ENCODE measurements at regions not wholly inside any gene's neighbourhood (a gene's known extent, or its start where the extent isn't known, plus 50 kb on each side); places are given as distances from the start of the nearest gene placed in this dataset.
A peak's percentile ranks its signal among the peaks of the same experiment; 100 is the strongest.
"Not testable (repeated sequence)": the region's sequence is repeated elsewhere in the genome, so short reads cannot be mapped to it uniquely, and the experiment has no call there.

- Histone ChIP-seq H3K27me3 (ENCODE audit: control insufficient read depth in 1 of 2, insufficient read depth in 2 of 2, low read length in 1 of 2) (no peaks in the 10 kb centered on the region), H3K27ac (ENCODE audit: low read depth in 1 of 2, low read length in 2 of 2) (no peak overlapping the region), H3K4me1 (ENCODE audit: control insufficient read depth in 1 of 2, insufficient read depth in 2 of 2, low read length in 2 of 2) (no peaks in the 10 kb centered on the region), H3K9me3 (ENCODE audit: control insufficient read depth, low read length) (peaks cover 4% of the 10 kb centered on the region), H3K36me3 (ENCODE audit: control insufficient read depth in 1 of 2, insufficient read depth in 2 of 2, low read length in 1 of 2) (no peaks in the 10 kb centered on the region), H3K4me3 (ENCODE audit: low read length in 2 of 2) (no peak overlapping the region)
- ATAC-seq (ENCODE audit: low FRiP score): no peak
- 94 to 96% methylated on average over 4 of the region's 4 CpGs for WGBS, 2 donors
- DNase-seq: no peak
- intact Hi-C loops (cut with DNase I): no loop called here
Observed at GRCh38 chr4:91851456-91851855, 452.3 kb upstream of the GRID2 start.

DNA sequence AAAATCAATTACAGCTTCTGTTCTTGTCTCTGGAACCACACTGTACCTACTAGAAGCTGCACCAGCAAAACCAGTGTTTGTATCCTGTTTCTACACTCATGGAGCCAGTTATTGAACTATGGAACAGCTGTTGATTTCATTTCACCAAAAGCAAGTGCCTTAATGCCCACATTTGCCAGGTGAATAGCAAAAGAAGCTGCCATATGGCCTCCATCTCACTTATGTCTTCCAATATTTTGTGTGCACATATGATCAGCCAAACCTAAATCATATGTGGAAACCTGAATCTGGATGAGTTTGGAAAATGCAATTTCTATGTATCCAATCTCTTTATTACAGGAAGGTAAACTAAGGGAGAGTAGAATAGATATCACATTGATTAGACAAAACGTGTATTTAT, 415.8 kb upstream of the GRID2 start:
- H3K36me3 ChIP-seq (ENCODE audit: control insufficient read depth in 1 of 2, insufficient read depth in 2 of 2, low read length in 1 of 2): no peaks in the 10 kb centered on the region
- ATAC-seq (ENCODE audit: low FRiP score): no peak
- H3K4me1 ChIP-seq (ENCODE audit: control insufficient read depth in 1 of 2, insufficient read depth in 2 of 2, low read length in 2 of 2): no peaks in the 10 kb centered on the region

GRCh38 chr4:91891217-91891616, 412.5 kb upstream of the GRID2 start:
- H3K27ac ChIP-seq (ENCODE audit: low read depth in 1 of 2, low read length in 2 of 2); H3K4me3 ChIP-seq (ENCODE audit: low read length in 2 of 2); intact Hi-C loops (cut with DNase I); ATAC-seq (ENCODE audit: low FRiP score); H3K27me3 ChIP-seq (ENCODE audit: control insufficient read depth in 1 of 2, insufficient read depth in 2 of 2, low read length in 1 of 2); H3K4me1 ChIP-seq (ENCODE audit: control insufficient read depth in 1 of 2, insufficient read depth in 2 of 2, low read length in 2 of 2); H3K9me3 ChIP-seq (ENCODE audit: control insufficient read depth, low read length); DNase-seq; H3K36me3 ChIP-seq (ENCODE audit: control insufficient read depth in 1 of 2, insufficient read depth in 2 of 2, low read length in 1 of 2): not testable (repeated sequence)
- WGBS, 2 donors: 96% methylated on average over 5 of the region's 5 CpGs

More for the DNA sequence above, 415.8 kb upstream of the GRID2 start:
- DNase-seq: no peak
- Histone ChIP-seq H3K4me3 (ENCODE audit: low read length in 2 of 2) (no peak overlapping the region), H3K27me3 (ENCODE audit: control insufficient read depth in 1 of 2, insufficient read depth in 2 of 2, low read length in 1 of 2) (no peaks in the 10 kb centered on the region), H3K9me3 (ENCODE audit: control insufficient read depth, low read length) (no peaks in the 10 kb centered on the region), H3K27ac (ENCODE audit: low read depth in 1 of 2, low read length in 2 of 2) (no peak overlapping the region)
- 64 to 68% methylated on average over 1 of the region's 1 CpG for WGBS, 2 donors
- intact Hi-C loops (cut with DNase I): no loop called here

GRCh38 chr4:91894006-91894405, 409.8 kb upstream of the GRID2 start:
- Histone ChIP-seq H3K36me3 (ENCODE audit: control insufficient read depth in 1 of 2, insufficient read depth in 2 of 2, low read length in 1 of 2) (no peaks in the 10 kb centered on the region), H3K27me3 (ENCODE audit: control insufficient read depth in 1 of 2, insufficient read depth in 2 of 2, low read length in 1 of 2) (no peaks in the 10 kb centered on the region), H3K4me3 (ENCODE audit: low read length in 2 of 2) (no peak overlapping the region), H3K27ac (ENCODE audit: low read depth in 1 of 2, low read length in 2 of 2) (no peak overlapping the region), H3K4me1 (ENCODE audit: control insufficient read depth in 1 of 2, insufficient read depth in 2 of 2, low read length in 2 of 2) (no peaks in the 10 kb centered on the region), H3K9me3 (ENCODE audit: control insufficient read depth, low read length) (peaks cover 1% of the 10 kb centered on the region)
- ATAC-seq (ENCODE audit: low FRiP score) (no peak), DNase-seq (no peak)
- intact Hi-C loops (cut with DNase I): no loop called here

- intact Hi-C loops (cut with DNase I): no loop called here
- Histone ChIP-seq H3K27ac (ENCODE audit: low read depth in 1 of 2, low read length in 2 of 2) (no peak overlapping the region), H3K4me1 (ENCODE audit: control insufficient read depth in 1 of 2, insufficient read depth in 2 of 2, low read length in 2 of 2) (no peaks in the 10 kb centered on the region), H3K36me3 (ENCODE audit: control insufficient read depth in 1 of 2, insufficient read depth in 2 of 2, low read length in 1 of 2) (no peaks in the 10 kb centered on the region), H3K4me3 (ENCODE audit: low read length in 2 of 2) (no peak overlapping the region), H3K27me3 (ENCODE audit: control insufficient read depth in 1 of 2, insufficient read depth in 2 of 2, low read length in 1 of 2) (no peaks in the 10 kb centered on the region), H3K9me3 (ENCODE audit: control insufficient read depth, low read length) (no peaks in the 10 kb centered on the region)
- ATAC-seq (ENCODE audit: low FRiP score) (no peak), DNase-seq (no peak)
- WGBS, 2 donors: 59 to 62% methylated on average over 1 of the region's 1 CpG
Observed at GRCh38 chr4:91904556-91904955, 399.2 kb upstream of the GRID2 start.

DNA sequence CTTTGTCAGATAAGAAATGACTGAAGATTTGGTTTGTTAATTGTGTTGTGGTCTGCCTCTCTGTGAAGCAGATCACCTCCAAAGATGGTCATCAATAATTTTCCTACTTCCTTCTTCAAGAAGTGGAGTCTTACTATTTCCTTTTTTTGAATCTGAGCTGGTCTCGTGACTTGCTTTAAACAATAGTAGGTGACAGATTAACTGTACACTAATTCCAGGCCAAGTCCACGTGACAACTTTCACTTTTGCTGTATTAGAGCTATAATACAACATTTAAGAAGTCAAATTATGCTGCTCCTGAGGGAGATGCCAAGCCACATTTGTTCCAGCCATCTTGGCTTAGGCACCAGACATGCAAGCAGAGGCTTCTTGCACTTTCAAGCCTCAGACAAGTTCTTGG, 393.8 kb upstream of the GRID2 start:
- WGBS, 2 donors: 42 to 49% methylated on average over 2 of the region's 2 CpGs
- Histone ChIP-seq H3K27ac (ENCODE audit: low read depth in 1 of 2, low read length in 2 of 2) (no peak overlapping the region), H3K9me3 (ENCODE audit: control insufficient read depth, low read length) (no peaks in the 10 kb centered on the region), H3K27me3 (ENCODE audit: control insufficient read depth in 1 of 2, insufficient read depth in 2 of 2, low read length in 1 of 2) (no peaks in the 10 kb centered on the region), H3K4me1 (ENCODE audit: control insufficient read depth in 1 of 2, insufficient read depth in 2 of 2, low read length in 2 of 2) (no peaks in the 10 kb centered on the region), H3K4me3 (ENCODE audit: low read length in 2 of 2) (no peak overlapping the region), H3K36me3 (ENCODE audit: control insufficient read depth in 1 of 2, insufficient read depth in 2 of 2, low read length in 1 of 2) (no peaks in the 10 kb centered on the region)
- no peak for ATAC-seq (ENCODE audit: low FRiP score)
- intact Hi-C loops (cut with DNase I): no loop called here
- DNase-seq: no peak

- H3K27ac ChIP-seq (ENCODE audit: low read depth in 1 of 2, low read length in 2 of 2): no peak overlapping the region
- intact Hi-C loops (cut with DNase I): no loop called here
- WGBS, 2 donors: 94% methylated on average over 1 of the region's 1 CpG
- no peaks in the 10 kb centered on the region for H3K36me3 ChIP-seq (ENCODE audit: control insufficient read depth in 1 of 2, insufficient read depth in 2 of 2, low read length in 1 of 2)
- no peak for DNase-seq
- H3K27me3 ChIP-seq (ENCODE audit: control insufficient read depth in 1 of 2, insufficient read depth in 2 of 2, low read length in 1 of 2): no peaks in the 10 kb centered on the region
- no peak for ATAC-seq (ENCODE audit: low FRiP score)
- no peaks in the 10 kb centered on the region for H3K4me1 ChIP-seq (ENCODE audit: control insufficient read depth in 1 of 2, insufficient read depth in 2 of 2, low read length in 2 of 2)
- H3K4me3 ChIP-seq (ENCODE audit: low read length in 2 of 2): no peak overlapping the region
- no peaks in the 10 kb centered on the region for H3K9me3 ChIP-seq (ENCODE audit: control insufficient read depth, low read length)
Observed at GRCh38 chr4:91914176-91914804, 389.5 kb upstream of the GRID2 start.

DNA sequence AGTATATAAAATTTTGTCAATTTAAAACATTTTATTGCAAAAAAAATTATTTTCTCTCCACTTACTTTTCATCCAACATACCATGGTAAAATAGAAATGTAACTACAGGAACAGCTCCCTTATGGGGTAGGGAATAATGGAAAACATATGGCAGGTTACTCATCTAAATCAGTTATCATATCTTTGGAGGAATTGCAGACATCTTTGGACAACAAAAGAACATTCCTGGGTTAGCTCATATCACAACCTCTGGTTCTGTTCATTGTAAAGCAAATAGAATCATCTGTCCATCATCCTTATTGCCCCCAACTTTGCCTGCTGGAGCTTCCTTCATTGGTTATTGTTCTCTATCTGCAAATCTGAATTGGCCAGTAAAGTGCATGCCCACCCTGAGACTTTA, 387.5 kb upstream of the GRID2 start:
- no peaks in the 10 kb centered on the region for H3K27me3 ChIP-seq (ENCODE audit: control insufficient read depth in 1 of 2, insufficient read depth in 2 of 2, low read length in 1 of 2)
- no peaks in the 10 kb centered on the region for H3K9me3 ChIP-seq (ENCODE audit: control insufficient read depth, low read length)
- no peak for ATAC-seq (ENCODE audit: low FRiP score)
- H3K4me1 ChIP-seq (ENCODE audit: control insufficient read depth in 1 of 2, insufficient read depth in 2 of 2, low read length in 2 of 2): no peaks in the 10 kb centered on the region
- no peaks in the 10 kb centered on the region for H3K36me3 ChIP-seq (ENCODE audit: control insufficient read depth in 1 of 2, insufficient read depth in 2 of 2, low read length in 1 of 2)
- intact Hi-C loops (cut with DNase I): no loop called here
- no peak overlapping the region for H3K27ac ChIP-seq (ENCODE audit: low read depth in 1 of 2, low read length in 2 of 2)
- H3K4me3 ChIP-seq (ENCODE audit: low read length in 2 of 2): no peak overlapping the region
- no peak for DNase-seq

DNA sequence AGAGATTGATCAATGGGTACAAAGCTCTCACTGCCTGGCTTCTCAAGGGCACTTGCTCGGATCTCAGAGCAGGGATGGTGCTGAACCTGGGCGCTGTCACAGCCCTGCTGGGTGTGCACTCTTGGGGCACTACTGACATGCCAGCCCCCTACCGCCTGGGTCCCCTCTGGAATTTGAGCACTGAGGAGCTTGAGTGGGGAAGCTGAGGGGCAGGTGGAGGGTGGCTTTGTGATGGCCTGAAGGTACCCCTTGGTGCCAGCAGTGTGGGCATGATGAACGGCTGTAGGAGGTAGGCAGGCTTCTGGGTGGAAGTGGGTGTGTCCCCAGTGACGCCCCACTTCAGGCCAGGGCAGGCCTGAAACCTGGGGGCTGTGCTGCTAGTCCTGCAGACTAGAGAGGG, 379.1 kb upstream of the GRID2 start:
- 97 to 99% methylated on average over 5 of the region's 5 CpGs for WGBS, 2 donors
- intact Hi-C loops (cut with DNase I): no loop called here
- Histone ChIP-seq H3K9me3 (ENCODE audit: control insufficient read depth, low read length) (no peaks in the 10 kb centered on the region), H3K36me3 (ENCODE audit: control insufficient read depth in 1 of 2, insufficient read depth in 2 of 2, low read length in 1 of 2) (no peaks in the 10 kb centered on the region), H3K27me3 (ENCODE audit: control insufficient read depth in 1 of 2, insufficient read depth in 2 of 2, low read length in 1 of 2) (no peaks in the 10 kb centered on the region), H3K27ac (ENCODE audit: low read depth in 1 of 2, low read length in 2 of 2) (no peak overlapping the region), H3K4me1 (ENCODE audit: control insufficient read depth in 1 of 2, insufficient read depth in 2 of 2, low read length in 2 of 2) (no peaks in the 10 kb centered on the region), H3K4me3 (ENCODE audit: low read length in 2 of 2) (no peak overlapping the region)
- DNase-seq (peak in 1 of 2 donors; percentile 50), ATAC-seq (ENCODE audit: low FRiP score) (no peak)

Measured in aorta (tissue), 5 donors.